K562 (cell line): ENCODE measurements at regions not wholly inside any gene's neighbourhood (a gene's known extent, or its start where the extent isn't known, plus 50 kb on each side); places are given as distances from the start of the nearest gene placed in this dataset.

Experiments
- ATAC-seq: fragments of 200-7000 bp; cut with Tn5 transposase; 3 replicates; pipeline ENCODE4 v1.9.1; 2020; ENCODE audit warnings: moderate library complexity
- BruUV-seq: library from RNA; stranded (reverse); fragments of 400-500 nt; replicated peaks from 2 replicates; lab custom pipeline; 2021; lab: Mats Ljungman, UMichigan
- CTCF ChIA-PET: fragments of 300-600 bp; formaldehyde crosslinking; extraction: SDS; loops from one replicate; lab custom pipeline; 2021; ENCODE audit warnings: low intra/inter-chr PET ratio; lab: Yijun Ruan, JAX
- POLR2A ChIA-PET: fragments of 300-600, 350-650 bp; sonication (Branson Sonifier 250); formaldehyde crosslinking; extraction: SDS; loops from one replicate; lab custom pipeline; 2021; ENCODE audit warnings: antibody characterized with exemption, inconsistent platforms; lab: Yijun Ruan, JAX
- DNase-seq, 4 experiments: peaks; one replicate each; pipeline versions ENCODE4 v3.0.0 to v3.0.0-alpha.2; 2011 to 2018; ENCODE audit warnings: low spot score in 3 of 4, mixed read lengths in 3 of 4; ENCODE audit errors: extremely low read depth in 1 of 4
- FAIRE-seq: peaks from 2 replicates; lab custom pipeline; 2011; peaks lifted over from hg19 to GRCh38; lab: Jason Lieb, UNC
- H2AFZ ChIP-seq: 2 replicates; pipeline ENCODE4 v1.6.0; 2011; ENCODE audit warnings: low read depth, low read length, control low read depth, inconsistent platforms
- H3K27ac ChIP-seq: fragments of 200-600 bp; 3 replicates; pipeline ENCODE4 v1.8.0; 2011; ENCODE audit warnings: low read depth, mild to moderate bottlenecking, control low read depth, inconsistent platforms, low read length, moderate library complexity, mixed read lengths; ENCODE audit errors: extremely low read depth
- H3K27me3 ChIP-seq, 2 experiments: fragments of 300-600 bp in 1 of 2; 2 replicates in 1 of 2; 3 replicates in 1 of 2; pipeline versions ENCODE4 v1.6.0 to v1.8.0; 2011; ENCODE audit warnings: inconsistent platforms in 2 of 2, low read length in 2 of 2, mild to moderate bottlenecking in 1 of 2, mixed read lengths in 1 of 2, moderate library complexity in 1 of 2; ENCODE audit not compliant: control insufficient read depth in 2 of 2, insufficient read depth in 2 of 2
- H3K36me3 ChIP-seq: fragments of 300-600 bp; 3 replicates; pipeline ENCODE4 v1.8.0; 2011; ENCODE audit warnings: mild to moderate bottlenecking, low read length, inconsistent platforms; ENCODE audit not compliant: control insufficient read depth, insufficient read depth
- H3K4me1 ChIP-seq, 2 experiments: fragments of 200-600 bp in 1 of 2; replicated peaks in 1 of 2; 2 replicates in 1 of 2; 3 replicates in 1 of 2; pipeline versions ENCODE4 v1.5.1 to v1.8.0; 2011; ENCODE audit warnings: inconsistent platforms in 2 of 2, low read length in 2 of 2, mild to moderate bottlenecking in 1 of 2, mixed read lengths in 1 of 2, moderate library complexity in 1 of 2; ENCODE audit not compliant: control insufficient read depth in 2 of 2, insufficient read depth in 2 of 2
- H3K4me2 ChIP-seq: 2 replicates; pipeline ENCODE4 v1.6.1; 2011; ENCODE audit warnings: low read length, control low read depth, inconsistent platforms, mixed read lengths; ENCODE audit not compliant: insufficient read depth
- H3K4me3 ChIP-seq: fragments of 200-600 bp; sonication (generic), shearing (Covaris generic); 2 replicates; pipeline ENCODE4 v1.5.1; 2016; ENCODE audit warnings: control low read depth, inconsistent platforms
- H3K79me2 ChIP-seq: fragments of 200-600 bp; 3 replicates; pipeline ENCODE4 v1.8.0; 2011; ENCODE audit warnings: low read length, inconsistent platforms; ENCODE audit not compliant: control insufficient read depth, insufficient read depth
- H3K9ac ChIP-seq, 2 experiments: 2 replicates each; pipeline versions ENCODE4 v1.6.0 to v1.6.1; 2011; ENCODE audit warnings: low read depth in 2 of 2, low read length in 2 of 2, control low read depth in 1 of 2, inconsistent platforms in 1 of 2, mild to moderate bottlenecking in 1 of 2, mixed read lengths in 1 of 2; ENCODE audit not compliant: insufficient read depth in 1 of 2
- H3K9me1 ChIP-seq: one replicate; pipeline ENCODE4 v1.6.0; 2011; ENCODE audit warnings: inconsistent platforms, mild to moderate bottlenecking, low read length, moderate library complexity; ENCODE audit not compliant: control insufficient read depth, insufficient read depth
- H3K9me3 ChIP-seq: replicated peaks from 2 replicates; pipeline ENCODE4 v1.5.1; 2011; ENCODE audit warnings: low read depth, low read length, inconsistent platforms; ENCODE audit not compliant: control insufficient read depth, insufficient read depth
- H4K20me1 ChIP-seq: replicated peaks from 2 replicates; pipeline ENCODE4 v1.6.1; 2011; ENCODE audit warnings: low read length, inconsistent platforms, mixed read lengths; ENCODE audit not compliant: control insufficient read depth, insufficient read depth
- DEAF1 ChIP-seq: fragments of 450-650 bp; formaldehyde crosslinking; IDR thresholded peaks from 2 replicates; pipeline ENCODE4 v1.4.0; 2020; ENCODE audit warnings: mild to moderate bottlenecking, moderate library complexity
- ELK1 ChIP-seq: sonication (generic); formaldehyde crosslinking; IDR thresholded peaks from 2 replicates; pipeline ENCODE4 v1.8.1; 2022; ENCODE audit warnings: missing genetic modification reagents
- ETV6 ChIP-seq, 3 experiments: fragments of 150-350 bp in 1 of 3; sonication (generic) in 1 of 3; formaldehyde crosslinking in 1 of 3; IDR thresholded peaks; 2 replicates each; pipeline versions ENCODE4 v1.6.1 to v1.8.0; 2014 to 2022; ENCODE audit warnings: borderline replicate concordance in 2 of 3, low read depth in 2 of 3, antibody characterized with exemption in 1 of 3, low read length in 1 of 3, mild to moderate bottlenecking in 1 of 3, missing genetic modification reagents in 1 of 3
- FOXA1 ChIP-seq: fragments of 450-650 bp; IDR thresholded peaks from 2 replicates; pipeline ENCODE4 v1.6.1; 2016; ENCODE audit warnings: mild to moderate bottlenecking, borderline replicate concordance
- IRF1 ChIP-seq: sonication (generic); formaldehyde crosslinking; IDR thresholded peaks from 2 replicates; pipeline ENCODE4 v1.8.0; 2022; ENCODE audit warnings: missing genetic modification reagents, mild to moderate bottlenecking, borderline replicate concordance
- PRMT5 ChIP-seq: sonication (generic); formaldehyde crosslinking; IDR thresholded peaks from 2 replicates; pipeline ENCODE4 v1.5.0; 2020; ENCODE audit warnings: missing genetic modification reagents
- RBM17 ChIP-seq: fragments of 200-400 bp; formaldehyde crosslinking; IDR thresholded peaks from 2 replicates; pipeline ENCODE4 v1.6.1; 2017; ENCODE audit warnings: low read depth, mild to moderate bottlenecking, low read length, borderline replicate concordance
- RFX7 ChIP-seq: fragments of 250-450 bp; sonication (Bioruptor Pico); IDR thresholded peaks from 2 replicates; pipeline ENCODE4 v1.5.1; 2021; ENCODE audit warnings: mild to moderate bottlenecking
- YY1 ChIP-seq, 3 experiments: IDR thresholded peaks; 2 replicates each; pipeline ENCODE4 v1.6.1; 2011; ENCODE audit warnings: low read length in 2 of 3, mild to moderate bottlenecking in 2 of 3, moderate library complexity in 2 of 3, borderline replicate concordance in 1 of 3, control low read depth in 1 of 3, low read depth in 1 of 3; ENCODE audit not compliant: insufficient read depth in 3 of 3, insufficient replicate concordance in 2 of 3, control insufficient read depth in 1 of 3, insufficient read length in 1 of 3; ENCODE audit errors: extremely low read depth in 1 of 3
- ZNF717 ChIP-seq: fragments of 250-450 bp; sonication (Bioruptor Pico); IDR thresholded peaks from 2 replicates; pipeline ENCODE4 v1.5.0; 2021
- WGBS: fragments of 100-300 bp; shearing (Covaris generic); methylation state at CpG from one replicate; pipeline ENCODE4 v1.1.6; 2016; ENCODE audit warnings: low coverage, mixed read lengths; ENCODE audit not compliant: insufficient coverage; ENCODE audit errors: missing lambda C conversion rate; 5-methylcytosine and 5-hydroxymethylcytosine counted together
- in situ Hi-C: fragments of 300-500 bp; cut with MboI; formaldehyde crosslinking; loops from 4 replicates; pipeline ENCODE4 v1.15.0; 2018; ENCODE audit warnings: inconsistent platforms, mixed read lengths
- intact Hi-C: fragments of 100-400 bp; cut with micrococcal nuclease; formaldehyde crosslinking; loops from 2 replicates; pipeline ENCODE4 v1.14.2; 2022

GRCh38 chr13:81138353-81138980 lies 797.5 kb upstream of the SPRY2 start:
- no peak overlapping the region for H2AFZ ChIP-seq
- ChIA-PET POLR2A (no interaction called here), CTCF (no interaction called here)
- no peaks in the 10 kb centered on the region for H3K79me2 ChIP-seq
- no peaks in the 10 kb centered on the region for H3K36me3 ChIP-seq
- ATAC-seq, result no peak
- no peak overlapping the region for H3K4me2 ChIP-seq
- in situ Hi-C loops, result no loop called here
- H3K27ac ChIP-seq, result no peak overlapping the region
- H4K20me1 ChIP-seq, result no peaks in the 10 kb centered on the region
- DNase-seq, result no peak
- no peak overlapping the region for H3K9ac ChIP-seq
- H3K9me3 ChIP-seq, result no peaks in the 10 kb centered on the region
- BruUV-seq, result no TSS peak
- no peak for FAIRE-seq
- no peak for TF ChIP-seq ZNF717 (CRISPR knock-in tag)
- TF ChIP-seq PRMT5 (CRISPR knock-in tag), result no peak
- no peak for TF ChIP-seq IRF1 (CRISPR knock-in tag)
- no peak for TF ChIP-seq FOXA1
- no peak for TF ChIP-seq DEAF1
- TF ChIP-seq RFX7 (CRISPR knock-in tag), result no peak
- no peak for TF ChIP-seq ELK1 (CRISPR knock-in tag)
- no peak for TF ChIP-seq YY1 (IDR thresholded peaks at IDR 0.05; ENCODE audit: borderline replicate concordance in 1 of 3, control insufficient read depth in 1 of 3, extremely low read depth in 1 of 3, insufficient read depth in 3 of 3, insufficient read length in 1 of 3, insufficient replicate concordance in 2 of 3, low read depth in 1 of 3, low read length in 2 of 3)
- TF ChIP-seq RBM17, result no peak
- no peak for TF ChIP-seq ETV6 (IDR thresholded peaks at IDR 0.05; ENCODE audit: borderline replicate concordance in 1 of 2, low read depth in 2 of 2, low read length in 1 of 2)
- no peak for TF ChIP-seq ETV6 (CRISPR knock-in tag; IDR thresholded peaks at IDR 0.05; ENCODE audit: borderline replicate concordance)
- H3K4me1 ChIP-seq, result no peaks in the 10 kb centered on the region
- no peaks in the 10 kb centered on the region for H3K27me3 ChIP-seq
- no peak overlapping the region for H3K4me3 ChIP-seq
- H3K9me1 ChIP-seq, result no peaks in the 10 kb centered on the region
- 2% methylated on average over 8 of the region's 8 CpGs for WGBS
- intact Hi-C loops, result no loop called here
